Hepatocyte (in vitro differentiated cells): ENCODE measurements at regions not wholly inside any gene's neighbourhood (a gene's known extent, or its start where the extent isn't known, plus 50 kb on each side); places are given as distances from the start of the nearest gene placed in this dataset.

Experiments used
- EZH2 ChIP-seq: fragments of 200-600 bp; sonication (generic); IDR thresholded peaks from 2 replicates; pipeline ENCODE4 v1.6.1; 2016; ENCODE audit warnings: antibody characterized with exemption, mild to moderate bottlenecking, borderline replicate concordance
- EZH2phosphoT487 ChIP-seq: fragments of 200-600 bp; sonication (generic); IDR thresholded peaks from one replicate; pipeline ENCODE4 v1.6.1; 2018; ENCODE audit warnings: antibody characterized with exemption, mild to moderate bottlenecking, low read depth, moderate library complexity; ENCODE audit not compliant: unreplicated experiment, severe bottlenecking
- TF ChIP-seq, protein P1 (sequence below): fragments of 200-600 bp; sonication (generic); IDR thresholded peaks from 2 replicates; pipeline ENCODE4 v1.5.1; 2016; ENCODE audit warnings: antibody characterized with exemption, mild to moderate bottlenecking; ENCODE audit not compliant: poor library complexity

DNA sequence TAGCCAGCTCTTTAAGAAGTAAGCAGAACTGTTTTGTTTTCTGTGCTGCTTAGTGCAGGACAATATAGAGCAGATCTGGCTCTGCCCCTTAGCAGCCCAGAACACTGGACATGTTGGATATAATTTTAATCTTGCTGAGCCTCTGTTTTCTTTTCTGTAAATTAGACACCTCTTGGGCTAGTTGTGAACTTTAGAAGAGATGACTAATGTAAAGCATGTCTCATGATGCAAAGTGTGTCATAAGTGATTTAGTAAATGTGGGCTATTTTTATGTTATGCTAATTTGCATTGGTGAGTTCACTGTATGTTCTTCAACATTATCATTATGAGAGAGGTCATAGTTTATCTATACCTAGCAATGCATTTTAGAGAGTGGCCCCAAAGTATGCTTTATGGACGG lies 156.1 kb upstream of the ADAMTSL1 start:
- TF ChIP-seq, protein P1, sequence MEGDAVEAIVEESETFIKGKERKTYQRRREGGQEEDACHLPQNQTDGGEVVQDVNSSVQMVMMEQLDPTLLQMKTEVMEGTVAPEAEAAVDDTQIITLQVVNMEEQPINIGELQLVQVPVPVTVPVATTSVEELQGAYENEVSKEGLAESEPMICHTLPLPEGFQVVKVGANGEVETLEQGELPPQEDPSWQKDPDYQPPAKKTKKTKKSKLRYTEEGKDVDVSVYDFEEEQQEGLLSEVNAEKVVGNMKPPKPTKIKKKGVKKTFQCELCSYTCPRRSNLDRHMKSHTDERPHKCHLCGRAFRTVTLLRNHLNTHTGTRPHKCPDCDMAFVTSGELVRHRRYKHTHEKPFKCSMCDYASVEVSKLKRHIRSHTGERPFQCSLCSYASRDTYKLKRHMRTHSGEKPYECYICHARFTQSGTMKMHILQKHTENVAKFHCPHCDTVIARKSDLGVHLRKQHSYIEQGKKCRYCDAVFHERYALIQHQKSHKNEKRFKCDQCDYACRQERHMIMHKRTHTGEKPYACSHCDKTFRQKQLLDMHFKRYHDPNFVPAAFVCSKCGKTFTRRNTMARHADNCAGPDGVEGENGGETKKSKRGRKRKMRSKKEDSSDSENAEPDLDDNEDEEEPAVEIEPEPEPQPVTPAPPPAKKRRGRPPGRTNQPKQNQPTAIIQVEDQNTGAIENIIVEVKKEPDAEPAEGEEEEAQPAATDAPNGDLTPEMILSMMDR, result no peak
- no peak for TF ChIP-seq EZH2phosphoT487
- TF ChIP-seq EZH2, result no peak
